ENCODE measurements at regions not wholly inside any gene's neighbourhood (a gene's known extent, or its start where the extent isn't known, plus 50 kb on each side); places are given as distances from the start of the nearest gene placed in this dataset.

- TF ChIP-seq NFIC (IDR thresholded peaks at IDR 0.05) (no peak), CREB1 (IDR thresholded peaks at IDR 0.05; ENCODE audit: low read depth) (no peak), EP300 (IDR thresholded peaks at IDR 0.05; ENCODE audit: borderline replicate concordance) (no peak), YY1 (IDR thresholded peaks at IDR 0.05; ENCODE audit: low read depth) (no peak), USF1 (IDR thresholded peaks at IDR 0.05) (no peak), CEBPB (IDR thresholded peaks at IDR 0.05) (no peak), EGR1 (IDR thresholded peaks at IDR 0.05) (no peak), MAX (IDR thresholded peaks at IDR 0.05) (no peak), TAF1 (IDR thresholded peaks at IDR 0.05; ENCODE audit: low read depth) (no peak), ZBTB7A (IDR thresholded peaks at IDR 0.05; ENCODE audit: low read depth) (no peak), TEAD4 (IDR thresholded peaks at IDR 0.05) (no peak), FOXM1 (IDR thresholded peaks at IDR 0.05; ENCODE audit: borderline replicate concordance, low read depth) (no peak)
Measured at GRCh38 chr6:6884916-6885315, 222.8 kb upstream of the RREB1 start.

DNA sequence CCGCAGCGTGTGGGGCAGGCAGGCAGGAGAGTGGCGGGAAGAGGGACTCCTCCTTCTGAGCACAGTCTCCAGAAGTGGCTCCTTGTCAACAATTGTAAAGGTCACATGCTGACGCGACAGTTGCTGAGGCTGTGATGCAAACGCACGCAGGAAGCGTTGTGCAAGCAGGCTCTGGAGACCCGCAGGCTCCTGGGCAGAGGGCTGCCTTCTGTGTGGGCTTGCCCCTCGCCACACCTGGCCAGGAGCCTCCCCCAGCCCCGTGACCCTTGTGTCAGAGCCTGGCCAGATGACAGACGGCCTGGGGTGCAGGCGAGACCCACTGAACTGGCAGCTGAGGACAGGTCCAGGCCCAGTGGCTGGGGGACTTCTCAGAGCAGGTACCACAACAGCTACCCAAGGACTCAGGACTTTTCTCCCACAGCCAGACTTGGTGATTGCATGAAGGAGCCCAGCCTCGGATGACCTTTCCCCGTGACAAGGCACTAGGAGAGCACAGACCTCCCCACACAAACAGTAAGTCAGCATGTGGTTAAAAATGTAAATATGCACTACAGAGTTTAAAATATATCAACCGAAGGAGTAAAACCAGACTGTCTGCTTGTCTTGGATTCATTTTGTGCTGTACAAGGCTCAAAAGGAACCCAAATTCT, 222.1 kb upstream of the RREB1 start:
- TF ChIP-seq ZBTB7A (IDR thresholded peaks at IDR 0.05; ENCODE audit: low read depth) = no peak
- TF ChIP-seq, protein P1, sequence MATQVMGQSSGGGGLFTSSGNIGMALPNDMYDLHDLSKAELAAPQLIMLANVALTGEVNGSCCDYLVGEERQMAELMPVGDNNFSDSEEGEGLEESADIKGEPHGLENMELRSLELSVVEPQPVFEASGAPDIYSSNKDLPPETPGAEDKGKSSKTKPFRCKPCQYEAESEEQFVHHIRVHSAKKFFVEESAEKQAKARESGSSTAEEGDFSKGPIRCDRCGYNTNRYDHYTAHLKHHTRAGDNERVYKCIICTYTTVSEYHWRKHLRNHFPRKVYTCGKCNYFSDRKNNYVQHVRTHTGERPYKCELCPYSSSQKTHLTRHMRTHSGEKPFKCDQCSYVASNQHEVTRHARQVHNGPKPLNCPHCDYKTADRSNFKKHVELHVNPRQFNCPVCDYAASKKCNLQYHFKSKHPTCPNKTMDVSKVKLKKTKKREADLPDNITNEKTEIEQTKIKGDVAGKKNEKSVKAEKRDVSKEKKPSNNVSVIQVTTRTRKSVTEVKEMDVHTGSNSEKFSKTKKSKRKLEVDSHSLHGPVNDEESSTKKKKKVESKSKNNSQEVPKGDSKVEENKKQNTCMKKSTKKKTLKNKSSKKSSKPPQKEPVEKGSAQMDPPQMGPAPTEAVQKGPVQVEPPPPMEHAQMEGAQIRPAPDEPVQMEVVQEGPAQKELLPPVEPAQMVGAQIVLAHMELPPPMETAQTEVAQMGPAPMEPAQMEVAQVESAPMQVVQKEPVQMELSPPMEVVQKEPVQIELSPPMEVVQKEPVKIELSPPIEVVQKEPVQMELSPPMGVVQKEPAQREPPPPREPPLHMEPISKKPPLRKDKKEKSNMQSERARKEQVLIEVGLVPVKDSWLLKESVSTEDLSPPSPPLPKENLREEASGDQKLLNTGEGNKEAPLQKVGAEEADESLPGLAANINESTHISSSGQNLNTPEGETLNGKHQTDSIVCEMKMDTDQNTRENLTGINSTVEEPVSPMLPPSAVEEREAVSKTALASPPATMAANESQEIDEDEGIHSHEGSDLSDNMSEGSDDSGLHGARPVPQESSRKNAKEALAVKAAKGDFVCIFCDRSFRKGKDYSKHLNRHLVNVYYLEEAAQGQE (IDR thresholded peaks at IDR 0.05; ENCODE audit: low read depth) = no peak
- no peak for TF ChIP-seq FOXM1 (IDR thresholded peaks at IDR 0.05; ENCODE audit: borderline replicate concordance, low read depth)
- TF ChIP-seq MAX (IDR thresholded peaks at IDR 0.05) = no peak
- no peak for TF ChIP-seq NFIC (IDR thresholded peaks at IDR 0.05)
- TF ChIP-seq YY1 (IDR thresholded peaks at IDR 0.05; ENCODE audit: low read depth) = no peak
- TF ChIP-seq RAD21 (IDR thresholded peaks at IDR 0.05; ENCODE audit: low read depth) = no peak
- TF ChIP-seq EP300 (IDR thresholded peaks at IDR 0.05; ENCODE audit: borderline replicate concordance) = no peak
- no peak for TF ChIP-seq EGR1 (IDR thresholded peaks at IDR 0.05)
- TF ChIP-seq TAF1 (IDR thresholded peaks at IDR 0.05; ENCODE audit: low read depth) = no peak
- no peak for TF ChIP-seq CEBPB (IDR thresholded peaks at IDR 0.05)
- TF ChIP-seq CREB1 (IDR thresholded peaks at IDR 0.05; ENCODE audit: low read depth) = no peak
- no peak for TF ChIP-seq TCF12 (IDR thresholded peaks at IDR 0.05; ENCODE audit: low read depth)
- no peak for TF ChIP-seq TEAD4 (IDR thresholded peaks at IDR 0.05)
- no peak for TF ChIP-seq USF1 (IDR thresholded peaks at IDR 0.05)

- TF ChIP-seq USF1 (IDR thresholded peaks at IDR 0.05) (no peak), CEBPB (IDR thresholded peaks at IDR 0.05) (no peak), YY1 (IDR thresholded peaks at IDR 0.05; ENCODE audit: low read depth) (no peak)
Measured at GRCh38 chr6:6886171-6886885, 221.4 kb upstream of the RREB1 start.

DNA sequence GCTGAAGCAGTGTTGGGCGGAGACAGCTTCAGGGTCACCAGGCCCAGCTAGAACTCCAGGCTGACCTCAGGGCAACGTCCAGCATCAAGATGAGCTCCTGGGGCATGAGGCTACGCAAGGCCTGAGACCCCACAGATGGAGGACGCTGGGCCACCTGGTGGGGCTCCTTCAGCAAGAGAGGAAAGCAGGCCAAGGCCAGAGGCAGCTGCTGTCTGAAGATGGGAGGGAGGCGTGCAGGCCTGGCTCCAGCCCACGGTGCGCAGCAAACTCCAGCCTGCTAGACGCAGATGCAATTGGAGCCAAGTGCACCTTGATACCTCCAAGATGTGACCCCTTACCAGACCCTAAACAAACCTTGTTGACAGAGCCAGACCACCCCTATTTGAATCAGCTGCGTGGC, 220.9 kb upstream of the RREB1 start:
- TF ChIP-seq EGR1 (IDR thresholded peaks at IDR 0.05) (no peak), YY1 (IDR thresholded peaks at IDR 0.05; ENCODE audit: low read depth) (no peak), TAF1 (IDR thresholded peaks at IDR 0.05; ENCODE audit: low read depth) (no peak), TEAD4 (IDR thresholded peaks at IDR 0.05) (no peak), ZBTB7A (IDR thresholded peaks at IDR 0.05; ENCODE audit: low read depth) (no peak), CEBPB (IDR thresholded peaks at IDR 0.05) (no peak), TCF12 (IDR thresholded peaks at IDR 0.05; ENCODE audit: low read depth) (no peak), USF1 (IDR thresholded peaks at IDR 0.05) (no peak), FOXM1 (IDR thresholded peaks at IDR 0.05; ENCODE audit: borderline replicate concordance, low read depth) (no peak), NFIC (IDR thresholded peaks at IDR 0.05) (no peak), RAD21 (IDR thresholded peaks at IDR 0.05; ENCODE audit: low read depth) (no peak), MAX (IDR thresholded peaks at IDR 0.05) (no peak), CREB1 (IDR thresholded peaks at IDR 0.05; ENCODE audit: low read depth) (no peak), EP300 (IDR thresholded peaks at IDR 0.05; ENCODE audit: borderline replicate concordance) (no peak)
- TF ChIP-seq, protein P1 (IDR thresholded peaks at IDR 0.05; ENCODE audit: low read depth) = no peak

Measured in Ishikawa (cell line).